Spinal cord (tissue), 9 donors: ENCODE measurements at regions not wholly inside any gene's neighbourhood (a gene's known extent, or its start where the extent isn't known, plus 50 kb on each side); places are given as distances from the start of the nearest gene placed in this dataset.

Experiments
- DNase-seq, 6 donors: peaks; one replicate each; pipeline versions ENCODE4 v3.0.0 to v3.0.0-alpha.2; 2013 to 2015; ENCODE audit warnings: low spot score in 6 of 6, low read depth in 4 of 6
- H3K27ac ChIP-seq: one replicate; pipeline ENCODE4 v1.5.1; 2013; ENCODE audit warnings: low read depth, low read length, control low read depth
- H3K27me3 ChIP-seq: one replicate; pipeline ENCODE4 v1.6.1; 2013; ENCODE audit warnings: low read length; ENCODE audit not compliant: control insufficient read depth, insufficient read depth
- H3K36me3 ChIP-seq: one replicate; pipeline ENCODE4 v1.6.1; 2013; ENCODE audit warnings: low read length; ENCODE audit not compliant: control insufficient read depth, insufficient read depth
- H3K4me1 ChIP-seq: one replicate; pipeline ENCODE4 v1.6.1; 2013; ENCODE audit warnings: low read length; ENCODE audit not compliant: control insufficient read depth, insufficient read depth
- H3K4me3 ChIP-seq: one replicate; pipeline ENCODE4 v1.5.1; 2013; ENCODE audit warnings: low read depth, low read length, control low read depth
- H3K9me3 ChIP-seq: one replicate; pipeline ENCODE4 v1.6.1; 2013; ENCODE audit warnings: low read length; ENCODE audit not compliant: control insufficient read depth, insufficient read depth
- WGBS: methylation state at CpG from one replicate; pipeline ENCODE4 v1.1.5; 2013; ENCODE audit warnings: missing lambda C conversion rate; ENCODE audit not compliant: insufficient coverage; 5-methylcytosine and 5-hydroxymethylcytosine counted together
- donor health status: healthy.

DNA sequence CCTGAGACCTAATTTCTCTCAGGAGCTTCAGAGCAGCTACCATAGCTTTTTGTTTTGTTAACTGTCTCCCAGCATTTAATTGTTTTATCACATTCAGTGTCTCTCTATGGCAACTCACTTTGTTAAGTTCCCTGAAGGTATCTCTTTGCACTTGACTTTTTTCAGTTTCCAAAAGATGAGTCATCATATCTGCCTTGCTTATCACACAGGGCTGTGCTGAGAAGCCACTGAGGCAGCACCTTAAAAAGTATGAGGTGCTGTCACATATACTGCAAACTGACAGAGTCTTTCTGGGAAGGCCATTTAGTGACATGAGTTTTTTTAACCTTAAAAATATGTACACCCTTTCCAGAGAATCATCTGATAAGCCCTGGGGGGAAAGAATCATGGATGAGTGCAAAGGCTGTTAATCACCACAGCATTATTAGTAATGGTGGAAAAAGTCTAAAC, 56.8 kb downstream of the PPP1R3C start:
- Histone ChIP-seq H3K27me3 (no peaks in the 10 kb centered on the region), H3K36me3 (no peaks in the 10 kb centered on the region), H3K9me3 (no peaks in the 10 kb centered on the region), H3K4me3 (no peak overlapping the region), H3K27ac (no peak overlapping the region), H3K4me1 (peaks cover 13% of the 10 kb centered on the region)
- no peak for DNase-seq

GRCh38 chr10:91575044-91575610, 57.7 kb downstream of the PPP1R3C start:
- 40% methylated on average over 4 of the region's 7 CpGs for WGBS
- DNase-seq, result peak in 2 of 6 donors; percentile 75 to 78
- no peaks in the 10 kb centered on the region for H3K27me3 ChIP-seq
- H3K4me1 ChIP-seq, result peaks cover 13% of the 10 kb centered on the region
- H3K4me3 ChIP-seq, result no peak overlapping the region
- H3K9me3 ChIP-seq, result no peaks in the 10 kb centered on the region
- no peaks in the 10 kb centered on the region for H3K36me3 ChIP-seq
- peak overlapping the region; percentile 51 for H3K27ac ChIP-seq

GRCh38 chr10:91574236-91574635, 58.6 kb downstream of the PPP1R3C start:
- no peaks in the 10 kb centered on the region for H3K9me3 ChIP-seq
- peaks cover 13% of the 10 kb centered on the region for H3K4me1 ChIP-seq
- DNase-seq, result no peak
- H3K27me3 ChIP-seq, result no peaks in the 10 kb centered on the region
- H3K36me3 ChIP-seq, result no peaks in the 10 kb centered on the region
- 93% methylated on average over 6 of the region's 8 CpGs for WGBS
- peak overlapping the region; percentile 0 for H3K27ac ChIP-seq
- no peak overlapping the region for H3K4me3 ChIP-seq

GRCh38 chr10:91573320-91573719, 59.6 kb downstream of the PPP1R3C start:
- Histone ChIP-seq H3K9me3 (no peaks in the 10 kb centered on the region), H3K4me1 (peaks cover 13% of the 10 kb centered on the region), H3K27ac (no peak overlapping the region), H3K36me3 (no peaks in the 10 kb centered on the region), H3K4me3 (no peak overlapping the region), H3K27me3 (no peaks in the 10 kb centered on the region)
- no CpG with 5 or more reads among the region's 3 CpGs for WGBS
- no peak for DNase-seq

- no CpG with 5 or more reads among the region's 2 CpGs for WGBS
- H3K4me1 ChIP-seq, result peaks cover 13% of the 10 kb centered on the region
Observed at GRCh38 chr10:91571671-91572070, 61.2 kb downstream of the PPP1R3C start.

GRCh38 chr10:91570220-91570619, 62.7 kb downstream of the PPP1R3C start:
- WGBS, result 73% methylated on average over 2 of the region's 3 CpGs
- no peaks in the 10 kb centered on the region for H3K9me3 ChIP-seq
- no peaks in the 10 kb centered on the region for H3K27me3 ChIP-seq
- H3K27ac ChIP-seq, result no peak overlapping the region
- no peaks in the 10 kb centered on the region for H3K36me3 ChIP-seq
- peaks cover 12% of the 10 kb centered on the region for H3K4me1 ChIP-seq
- H3K4me3 ChIP-seq, result no peak overlapping the region
- no peak for DNase-seq

More at GRCh38 chr10:91571671-91572070, 61.2 kb downstream of the PPP1R3C start:
- H3K27me3 ChIP-seq, result no peaks in the 10 kb centered on the region
- H3K27ac ChIP-seq, result no peak overlapping the region
- H3K4me3 ChIP-seq, result no peak overlapping the region
- no peaks in the 10 kb centered on the region for H3K9me3 ChIP-seq
- DNase-seq, result no peak
- no peaks in the 10 kb centered on the region for H3K36me3 ChIP-seq

- H3K27me3 ChIP-seq, result no peaks in the 10 kb centered on the region
- no peak overlapping the region for H3K4me3 ChIP-seq
- no peaks in the 10 kb centered on the region for H3K36me3 ChIP-seq
- no peak overlapping the region for H3K27ac ChIP-seq
- no peak for DNase-seq
- no peaks in the 10 kb centered on the region for H3K9me3 ChIP-seq
- H3K4me1 ChIP-seq, result peaks cover 6% of the 10 kb centered on the region
Observed at GRCh38 chr10:91569522-91569921, 63.3 kb downstream of the PPP1R3C start.

GRCh38 chr10:91567815-91568214, 65.1 kb downstream of the PPP1R3C start:
- H3K4me1 ChIP-seq, result no peaks in the 10 kb centered on the region
- no peak overlapping the region for H3K27ac ChIP-seq
- no peaks in the 10 kb centered on the region for H3K36me3 ChIP-seq
- no peak for DNase-seq
- WGBS, result 100% methylated on average over 1 of the region's 3 CpGs
- no peak overlapping the region for H3K4me3 ChIP-seq
- no peaks in the 10 kb centered on the region for H3K27me3 ChIP-seq
- no peaks in the 10 kb centered on the region for H3K9me3 ChIP-seq

GRCh38 chr10:91566115-91566514, 66.8 kb downstream of the PPP1R3C start:
- Histone ChIP-seq H3K27ac (no peak overlapping the region), H3K36me3 (no peaks in the 10 kb centered on the region)

GRCh38 chr10:91565226-91565625, 67.6 kb downstream of the PPP1R3C start:
- no peaks in the 10 kb centered on the region for H3K4me1 ChIP-seq
- H3K27ac ChIP-seq, result no peak overlapping the region
- no peak overlapping the region for H3K4me3 ChIP-seq
- 86% methylated on average over 2 of the region's 2 CpGs for WGBS
- H3K36me3 ChIP-seq, result no peaks in the 10 kb centered on the region
- no peak for DNase-seq
- H3K9me3 ChIP-seq, result no peaks in the 10 kb centered on the region
- no peaks in the 10 kb centered on the region for H3K27me3 ChIP-seq

More at GRCh38 chr10:91566115-91566514, 66.8 kb downstream of the PPP1R3C start:
- no CpG with 5 or more reads among the region's 3 CpGs for WGBS
- H3K9me3 ChIP-seq, result no peaks in the 10 kb centered on the region
- H3K4me1 ChIP-seq, result no peaks in the 10 kb centered on the region
- no peak for DNase-seq
- H3K4me3 ChIP-seq, result no peak overlapping the region
- H3K27me3 ChIP-seq, result no peaks in the 10 kb centered on the region
